Mammary epithelial cell (primary cell): ENCODE measurements at regions not wholly inside any gene's neighbourhood (a gene's known extent, or its start where the extent isn't known, plus 50 kb on each side); places are given as distances from the start of the nearest gene placed in this dataset.
"Not testable (repeated sequence)": the region's sequence is repeated elsewhere in the genome, so short reads cannot be mapped to it uniquely, and the experiment has no call there.

Experiments used
- EZH2 ChIP-seq: IDR thresholded peaks from 2 replicates; pipeline ENCODE4 v1.6.1; 2012; ENCODE audit warnings: low read length, inconsistent platforms, borderline replicate concordance
- TF ChIP-seq, protein P1 (sequence below), 2 donors: IDR thresholded peaks in 1 of 2; conservative IDR thresholded peaks in 1 of 2; 2 replicates each; pipeline ENCODE4 v1.5.1; 2011 to 2012; ENCODE audit warnings: inconsistent platforms in 2 of 2, low read length in 2 of 2, mild to moderate bottlenecking in 2 of 2, control low read depth in 1 of 2, low read depth in 1 of 2; ENCODE audit not compliant: insufficient read depth in 1 of 2; ENCODE audit errors: extremely low read depth in 1 of 2

DNA sequence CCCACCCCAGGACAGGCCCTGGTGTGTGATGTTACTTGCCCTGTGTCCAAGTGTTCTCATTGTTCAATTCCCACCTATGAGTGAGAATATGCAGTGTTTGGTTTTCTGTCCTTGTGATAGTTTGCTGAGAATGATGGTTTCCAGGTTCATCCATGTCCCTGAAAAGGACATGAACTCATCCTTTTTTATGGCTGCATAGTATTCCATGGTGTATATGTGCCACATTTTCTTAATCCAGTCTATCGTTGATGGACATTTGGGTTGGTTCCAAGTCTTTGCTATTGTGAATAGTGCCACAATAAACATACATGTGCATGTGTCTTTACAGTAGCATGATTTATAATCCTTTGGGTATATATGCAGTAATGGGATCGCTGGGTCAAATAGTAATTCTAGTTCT, 340.2 kb upstream of the MEIS1 start:
- not testable (repeated sequence) for TF ChIP-seq EZH2
- TF ChIP-seq, protein P1, sequence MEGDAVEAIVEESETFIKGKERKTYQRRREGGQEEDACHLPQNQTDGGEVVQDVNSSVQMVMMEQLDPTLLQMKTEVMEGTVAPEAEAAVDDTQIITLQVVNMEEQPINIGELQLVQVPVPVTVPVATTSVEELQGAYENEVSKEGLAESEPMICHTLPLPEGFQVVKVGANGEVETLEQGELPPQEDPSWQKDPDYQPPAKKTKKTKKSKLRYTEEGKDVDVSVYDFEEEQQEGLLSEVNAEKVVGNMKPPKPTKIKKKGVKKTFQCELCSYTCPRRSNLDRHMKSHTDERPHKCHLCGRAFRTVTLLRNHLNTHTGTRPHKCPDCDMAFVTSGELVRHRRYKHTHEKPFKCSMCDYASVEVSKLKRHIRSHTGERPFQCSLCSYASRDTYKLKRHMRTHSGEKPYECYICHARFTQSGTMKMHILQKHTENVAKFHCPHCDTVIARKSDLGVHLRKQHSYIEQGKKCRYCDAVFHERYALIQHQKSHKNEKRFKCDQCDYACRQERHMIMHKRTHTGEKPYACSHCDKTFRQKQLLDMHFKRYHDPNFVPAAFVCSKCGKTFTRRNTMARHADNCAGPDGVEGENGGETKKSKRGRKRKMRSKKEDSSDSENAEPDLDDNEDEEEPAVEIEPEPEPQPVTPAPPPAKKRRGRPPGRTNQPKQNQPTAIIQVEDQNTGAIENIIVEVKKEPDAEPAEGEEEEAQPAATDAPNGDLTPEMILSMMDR (conservative IDR thresholded peaks at IDR 0.05 in 1 of 2, IDR thresholded peaks at IDR 0.05 in 1 of 2; ENCODE audit: extremely low read depth in 1 of 2, insufficient read depth in 1 of 2, low read depth in 1 of 2, low read length in 2 of 2): not testable (repeated sequence)
